ENCODE measurements at regions not wholly inside any gene's neighbourhood (a gene's known extent, or its start where the extent isn't known, plus 50 kb on each side); places are given as distances from the start of the nearest gene placed in this dataset.

DNA sequence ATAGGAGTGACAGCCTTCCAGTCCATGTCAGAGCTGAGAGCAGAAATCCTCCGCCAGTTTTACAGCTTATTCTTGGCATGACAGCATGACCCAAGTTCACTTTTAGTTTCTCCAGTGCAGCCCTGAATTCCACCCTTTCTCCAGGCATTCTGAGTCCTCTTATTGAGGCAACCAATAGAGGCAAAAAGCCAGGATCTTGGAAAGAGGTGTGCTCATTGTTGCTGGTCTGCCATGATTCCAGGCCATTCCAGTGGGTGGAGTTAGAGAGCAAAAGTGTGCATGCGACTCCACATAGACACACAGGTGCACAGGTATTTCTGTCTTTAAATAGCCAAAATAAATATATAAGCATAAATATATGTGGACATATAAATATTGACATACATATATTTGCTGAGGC is 224.7 kb upstream of the ADARB2 start:
- TF ChIP-seq, protein P1, sequence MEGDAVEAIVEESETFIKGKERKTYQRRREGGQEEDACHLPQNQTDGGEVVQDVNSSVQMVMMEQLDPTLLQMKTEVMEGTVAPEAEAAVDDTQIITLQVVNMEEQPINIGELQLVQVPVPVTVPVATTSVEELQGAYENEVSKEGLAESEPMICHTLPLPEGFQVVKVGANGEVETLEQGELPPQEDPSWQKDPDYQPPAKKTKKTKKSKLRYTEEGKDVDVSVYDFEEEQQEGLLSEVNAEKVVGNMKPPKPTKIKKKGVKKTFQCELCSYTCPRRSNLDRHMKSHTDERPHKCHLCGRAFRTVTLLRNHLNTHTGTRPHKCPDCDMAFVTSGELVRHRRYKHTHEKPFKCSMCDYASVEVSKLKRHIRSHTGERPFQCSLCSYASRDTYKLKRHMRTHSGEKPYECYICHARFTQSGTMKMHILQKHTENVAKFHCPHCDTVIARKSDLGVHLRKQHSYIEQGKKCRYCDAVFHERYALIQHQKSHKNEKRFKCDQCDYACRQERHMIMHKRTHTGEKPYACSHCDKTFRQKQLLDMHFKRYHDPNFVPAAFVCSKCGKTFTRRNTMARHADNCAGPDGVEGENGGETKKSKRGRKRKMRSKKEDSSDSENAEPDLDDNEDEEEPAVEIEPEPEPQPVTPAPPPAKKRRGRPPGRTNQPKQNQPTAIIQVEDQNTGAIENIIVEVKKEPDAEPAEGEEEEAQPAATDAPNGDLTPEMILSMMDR (IDR thresholded peaks at IDR 0.05): no peak
- no peak for TF ChIP-seq EZH2 (IDR thresholded peaks at IDR 0.05; ENCODE audit: borderline replicate concordance, insufficient read depth, low read depth, low read length, poor library complexity, severe bottlenecking)
- no peak for DNase-seq
- ATAC-seq (ENCODE audit: low read depth): no peak
- Histone ChIP-seq H3K9ac (ENCODE audit: low read length) (no peak overlapping the region), H3K4me2 (replicated peaks; ENCODE audit: low read depth, low read length, poor library complexity, severe bottlenecking) (no peak overlapping the region), H3K79me2 (ENCODE audit: control insufficient read depth, insufficient read depth, low read length) (no peaks in the 10 kb centered on the region), H2AFZ (ENCODE audit: insufficient read depth, low read depth, low read length, poor library complexity, severe bottlenecking) (no peak overlapping the region), H4K20me1 (ENCODE audit: control insufficient read depth, insufficient read depth, low read length, poor library complexity, severe bottlenecking) (no peaks in the 10 kb centered on the region), H3K27ac (ENCODE audit: low read length in 2 of 2) (no peak overlapping the region), H3K4me3 (ENCODE audit: control extremely low read depth in 1 of 5, extremely low read depth in 1 of 5, insufficient read depth in 1 of 5, low read depth in 2 of 5, low read length in 4 of 5) (no peak overlapping the region), H3K4me1 (ENCODE audit: control insufficient read depth in 2 of 2, insufficient read depth in 2 of 2, low read length in 2 of 2) (no peaks in the 10 kb centered on the region), H3K27me3 (replicated peaks in 1 of 4; ENCODE audit: control extremely low read depth in 1 of 4, control insufficient read depth in 3 of 4, insufficient read depth in 4 of 4, low read length in 3 of 4) (peaks cover 0 to 3% (median 0%) of the 10 kb centered on the region in 4 experiments), H3K9me3 (ENCODE audit: control extremely low read depth in 1 of 3, control insufficient read depth in 2 of 3, insufficient read depth in 1 of 3, low read length in 2 of 3) (peaks cover 0 to 6% (median 0%) of the 10 kb centered on the region in 3 donors), H3K36me3 (replicated peaks in 1 of 2; ENCODE audit: control extremely low read depth in 1 of 2, control insufficient read depth in 1 of 2, extremely low read depth in 1 of 2, insufficient read depth in 2 of 2, low read length in 1 of 2) (no peaks in the 10 kb centered on the region)
- WGBS (ENCODE audit: insufficient coverage): 100% methylated on average over 1 of the region's 2 CpGs
- POLR2A ChIA-PET: no interaction called here
- intact Hi-C loops (cut with micrococcal nuclease): no loop called here
- peaks cover 7% of the 10 kb centered on the region for H3K27me3 Mint-ChIP-seq
- CTCF ChIA-PET: no interaction called here
- no peaks in the 10 kb centered on the region for H3K9me3 Mint-ChIP-seq (ENCODE audit: insufficient read depth)
- H3K4me1 Mint-ChIP-seq: no peaks in the 10 kb centered on the region
- no peak overlapping the region for H3K27ac Mint-ChIP-seq
- H3K4me3 Mint-ChIP-seq: no peak overlapping the region

DNA sequence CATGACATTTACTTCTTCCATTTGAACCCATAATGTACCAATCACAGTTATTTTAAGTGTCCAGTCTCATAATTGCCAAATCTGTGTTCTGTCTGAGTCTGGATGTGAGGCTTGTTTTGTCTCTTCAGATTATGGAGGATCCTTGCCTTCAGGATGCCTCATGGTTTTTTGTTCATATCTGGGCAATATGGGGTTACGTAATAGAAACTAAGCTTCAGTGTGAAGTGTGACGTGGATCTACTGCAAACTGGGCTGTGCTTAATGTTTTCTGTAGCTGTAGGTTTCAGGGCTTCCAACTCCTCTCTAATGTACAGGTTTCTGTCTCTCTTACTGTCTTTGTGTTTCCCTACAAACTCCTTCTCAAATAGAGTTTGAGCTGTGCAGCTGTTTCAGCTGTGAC is 223.7 kb upstream of the ADARB2 start:
- no peak overlapping the region for H2AFZ ChIP-seq (ENCODE audit: insufficient read depth, low read depth, low read length, poor library complexity, severe bottlenecking)
- H3K27ac ChIP-seq (ENCODE audit: low read length in 2 of 2): no peak overlapping the region
- peaks cover 7% of the 10 kb centered on the region for H3K27me3 Mint-ChIP-seq
- no CpG with 5 or more reads among the region's 2 CpGs for WGBS (ENCODE audit: insufficient coverage)
- no peak for ATAC-seq (ENCODE audit: low read depth)
- H4K20me1 ChIP-seq (ENCODE audit: control insufficient read depth, insufficient read depth, low read length, poor library complexity, severe bottlenecking): no peaks in the 10 kb centered on the region
- no peaks in the 10 kb centered on the region for H3K79me2 ChIP-seq (ENCODE audit: control insufficient read depth, insufficient read depth, low read length)
- no peak overlapping the region for H3K4me3 Mint-ChIP-seq
- no peak overlapping the region for H3K4me3 ChIP-seq (ENCODE audit: control extremely low read depth in 1 of 5, extremely low read depth in 1 of 5, insufficient read depth in 1 of 5, low read depth in 2 of 5, low read length in 4 of 5)
- H3K27me3 ChIP-seq (replicated peaks in 1 of 4; ENCODE audit: control extremely low read depth in 1 of 4, control insufficient read depth in 3 of 4, insufficient read depth in 4 of 4, low read length in 3 of 4): peaks cover 0 to 3% (median 0%) of the 10 kb centered on the region in 4 experiments
- no peak overlapping the region for H3K4me2 ChIP-seq (replicated peaks; ENCODE audit: low read depth, low read length, poor library complexity, severe bottlenecking)
- no peaks in the 10 kb centered on the region for H3K9me3 Mint-ChIP-seq (ENCODE audit: insufficient read depth)
- ChIA-PET CTCF (no interaction called here), POLR2A (no interaction called here)
- intact Hi-C loops (cut with micrococcal nuclease): no loop called here
- no peaks in the 10 kb centered on the region for H3K36me3 ChIP-seq (replicated peaks in 1 of 2; ENCODE audit: control extremely low read depth in 1 of 2, control insufficient read depth in 1 of 2, extremely low read depth in 1 of 2, insufficient read depth in 2 of 2, low read length in 1 of 2)
- no peak overlapping the region for H3K9ac ChIP-seq (ENCODE audit: low read length)
- peaks cover 0 to 6% (median 0%) of the 10 kb centered on the region in 3 donors for H3K9me3 ChIP-seq (ENCODE audit: control extremely low read depth in 1 of 3, control insufficient read depth in 2 of 3, insufficient read depth in 1 of 3, low read length in 2 of 3)
- H3K4me1 Mint-ChIP-seq: no peaks in the 10 kb centered on the region
- TF ChIP-seq, protein P1 (IDR thresholded peaks at IDR 0.05): no peak
- no peak for TF ChIP-seq EZH2 (IDR thresholded peaks at IDR 0.05; ENCODE audit: borderline replicate concordance, insufficient read depth, low read depth, low read length, poor library complexity, severe bottlenecking)
- DNase-seq: no peak
- no peak overlapping the region for H3K27ac Mint-ChIP-seq
- no peaks in the 10 kb centered on the region for H3K4me1 ChIP-seq (ENCODE audit: control insufficient read depth in 2 of 2, insufficient read depth in 2 of 2, low read length in 2 of 2)

Data from B cell (primary cell).